IMR-90 (cell line): ENCODE measurements at regions not wholly inside any gene's neighbourhood (a gene's known extent, or its start where the extent isn't known, plus 50 kb on each side); places are given as distances from the start of the nearest gene placed in this dataset.

Experiments
- ATAC-seq: fragments of 200-7000 bp; cut with Tn5 transposase; 2 replicates; pipeline ENCODE4 v1.9.1; 2020; ENCODE audit warnings: low read depth, mild to moderate bottlenecking, moderate library complexity
- BruUV-seq: library from RNA; stranded (reverse); fragments of 400-500 nt; replicated peaks from 2 replicates; lab custom pipeline; 2021; lab: Mats Ljungman, UMichigan
- CTCF ChIA-PET: fragments of 300-600 bp; formaldehyde crosslinking; extraction: SDS; loops from one replicate; lab custom pipeline; 2021; ENCODE audit warnings: antibody characterized with exemption; lab: Yijun Ruan, JAX
- POLR2A ChIA-PET: fragments of 300-600 bp; sonication (Branson Sonifier 250); formaldehyde crosslinking; loops from one replicate; lab custom pipeline; 2022; ENCODE audit warnings: antibody characterized with exemption; ENCODE audit not compliant: unreplicated experiment; lab: Charles Lee
- DNase-seq: peaks from one replicate; pipeline ENCODE4 v3.0.0; 2013
- H2AFZ ChIP-seq: replicated peaks from 2 replicates; pipeline ENCODE3; 2013; ENCODE audit warnings: low read length, mild to moderate bottlenecking; ENCODE audit not compliant: poor library complexity
- H2AK5ac ChIP-seq: 2 replicates; pipeline ENCODE4 v1.6.1; 2013; ENCODE audit warnings: low read depth, low read length, inconsistent platforms
- H2AK9ac ChIP-seq: replicated peaks from 2 replicates; pipeline ENCODE3; 2013; ENCODE audit warnings: mild to moderate bottlenecking, low read depth, low read length, moderate library complexity; ENCODE audit not compliant: poor library complexity
- H2BK120ac ChIP-seq: 2 replicates; pipeline ENCODE4 v1.6.1; 2013; ENCODE audit warnings: low read depth, low read length, inconsistent platforms
- H2BK15ac ChIP-seq: 3 replicates; pipeline ENCODE4 v1.6.1; 2013; ENCODE audit warnings: low read depth, low read length, inconsistent platforms
- H2BK20ac ChIP-seq: 2 replicates; pipeline ENCODE4 v1.6.1; 2013; ENCODE audit warnings: low read depth, mild to moderate bottlenecking, inconsistent platforms, low read length, moderate library complexity
- H2BK5ac ChIP-seq: 2 replicates; pipeline ENCODE4 v1.6.1; 2013; ENCODE audit warnings: mild to moderate bottlenecking, low read depth, low read length, inconsistent platforms; ENCODE audit not compliant: poor library complexity, severe bottlenecking
- H3K14ac ChIP-seq: replicated peaks from 2 replicates; pipeline ENCODE4 v1.6.1; 2013; ENCODE audit warnings: low read depth, low read length, inconsistent platforms
- H3K18ac ChIP-seq: 2 replicates; pipeline ENCODE4 v1.6.1; 2013; ENCODE audit warnings: low read depth, low read length, control low read depth
- H3K23ac ChIP-seq: 2 replicates; pipeline ENCODE4 v1.6.1; 2013; ENCODE audit warnings: low read depth, low read length, inconsistent platforms
- H3K27ac ChIP-seq: 2 replicates; pipeline ENCODE4 v1.5.1; 2013; ENCODE audit warnings: mild to moderate bottlenecking, control low read depth, low read length; ENCODE audit not compliant: insufficient read depth
- H3K27me3 ChIP-seq: 2 replicates; pipeline ENCODE4 v1.6.1; 2013; ENCODE audit warnings: low read length; ENCODE audit not compliant: control insufficient read depth, insufficient read depth
- H3K36me3 ChIP-seq: 2 replicates; pipeline ENCODE4 v1.6.1; 2013; ENCODE audit warnings: low read length, mixed read lengths; ENCODE audit not compliant: control insufficient read depth, insufficient read depth
- H3K4ac ChIP-seq: 2 replicates; pipeline ENCODE4 v1.6.1; 2013; ENCODE audit warnings: low read depth, low read length, inconsistent platforms
- H3K4me1 ChIP-seq: 2 replicates; pipeline ENCODE4 v1.6.1; 2013; ENCODE audit warnings: low read length, mixed read lengths; ENCODE audit not compliant: control insufficient read depth, insufficient read depth
- H3K4me2 ChIP-seq: 2 replicates; pipeline ENCODE4 v1.6.1; 2013; ENCODE audit warnings: low read depth, mild to moderate bottlenecking, control low read depth, low read length, moderate library complexity
- H3K4me3 ChIP-seq: 2 replicates; pipeline ENCODE4 v1.5.1; 2013; ENCODE audit warnings: low read depth, mild to moderate bottlenecking, control low read depth, low read length, moderate library complexity; ENCODE audit not compliant: insufficient read depth
- H3K56ac ChIP-seq: 2 replicates; pipeline ENCODE4 v1.6.1; 2013; ENCODE audit warnings: low read length, inconsistent platforms; ENCODE audit not compliant: insufficient read depth; ENCODE audit errors: extremely low read depth
- H3K79me1 ChIP-seq, 2 experiments: 2 replicates each; pipeline ENCODE4 v1.6.1; 2013; ENCODE audit warnings: low read length in 2 of 2, inconsistent platforms in 1 of 2, low read depth in 1 of 2
- H3K9ac ChIP-seq: 2 replicates; pipeline ENCODE4 v1.6.1; 2013; ENCODE audit warnings: low read depth, low read length, control low read depth
- H3K9me1 ChIP-seq: 2 replicates; pipeline ENCODE4 v1.6.1; 2013; ENCODE audit warnings: low read length, inconsistent platforms; ENCODE audit not compliant: insufficient read depth
- H3K9me3 ChIP-seq: 2 replicates; pipeline ENCODE4 v1.6.1; 2013; ENCODE audit warnings: low read length; ENCODE audit not compliant: control insufficient read depth, insufficient read depth
- H4K20me1 ChIP-seq: 2 replicates; pipeline ENCODE4 v1.6.1; 2013; ENCODE audit warnings: low read length, inconsistent platforms; ENCODE audit not compliant: insufficient read depth
- H4K5ac ChIP-seq: 2 replicates; pipeline ENCODE4 v1.6.1; 2013; ENCODE audit warnings: mild to moderate bottlenecking, low read depth, low read length, control low read depth
- H4K8ac ChIP-seq, 2 experiments: 2 replicates each; pipeline ENCODE4 v1.6.1; 2013; ENCODE audit warnings: low read depth in 2 of 2, low read length in 2 of 2, control low read depth in 1 of 2, inconsistent platforms in 1 of 2
- H4K91ac ChIP-seq: 2 replicates; pipeline ENCODE4 v1.6.1; 2013; ENCODE audit warnings: low read depth, low read length, inconsistent platforms; ENCODE audit not compliant: insufficient read depth
- CEBPB ChIP-seq: IDR thresholded peaks from 2 replicates; pipeline ENCODE4 v1.6.1; 2012; ENCODE audit warnings: low read depth, low read length, improper control_type of control experiment
- CHD1 ChIP-seq: IDR thresholded peaks from 2 replicates; pipeline ENCODE4 v1.6.1; 2012; ENCODE audit warnings: low read depth, low read length, improper control_type of control experiment
- CTCF ChIP-seq: conservative IDR thresholded peaks from 2 replicates; pipeline ENCODE4 v1.5.1; 2012; ENCODE audit warnings: mild to moderate bottlenecking, low read depth, low read length, improper control_type of control experiment
- ELK1 ChIP-seq: fragments of 150-350 bp; IDR thresholded peaks from 2 replicates; pipeline ENCODE4 v1.6.1; 2016; ENCODE audit warnings: low read depth, mild to moderate bottlenecking, low read length, moderate library complexity, borderline replicate concordance
- FOS ChIP-seq: fragments of 150-350 bp; IDR thresholded peaks from 2 replicates; pipeline ENCODE4 v1.6.1; 2016; ENCODE audit warnings: low read depth, low read length
- MAFK ChIP-seq: IDR thresholded peaks from 2 replicates; pipeline ENCODE4 v1.6.1; 2012; ENCODE audit warnings: low read depth, low read length, improper control_type of control experiment
- MAZ ChIP-seq: IDR thresholded peaks from 2 replicates; pipeline ENCODE4 v1.6.1; 2012; ENCODE audit warnings: low read depth, mild to moderate bottlenecking, low read length, improper control_type of control experiment, moderate library complexity, borderline replicate concordance
- MXI1 ChIP-seq: IDR thresholded peaks from 2 replicates; pipeline ENCODE4 v1.6.1; 2012; ENCODE audit warnings: low read depth, mild to moderate bottlenecking, low read length, moderate library complexity, borderline replicate concordance
- NFE2L2 ChIP-seq: fragments of 150-350 bp; IDR thresholded peaks from 2 replicates; pipeline ENCODE4 v1.6.1; 2016; ENCODE audit warnings: low read depth, mild to moderate bottlenecking, low read length
- POLR2A ChIP-seq: IDR thresholded peaks from 2 replicates; pipeline ENCODE4 v1.6.1; 2012; ENCODE audit warnings: mild to moderate bottlenecking, low read depth, low read length
- RAD21 ChIP-seq: IDR thresholded peaks from 2 replicates; pipeline ENCODE4 v1.6.1; 2012; ENCODE audit warnings: low read length, improper control_type of control experiment
- RCOR1 ChIP-seq: IDR thresholded peaks from 2 replicates; pipeline ENCODE4 v1.6.1; 2012; ENCODE audit warnings: mild to moderate bottlenecking, low read length, improper control_type of control experiment; ENCODE audit not compliant: insufficient replicate concordance
- RFX5 ChIP-seq: IDR thresholded peaks from 2 replicates; pipeline ENCODE4 v1.8.0; 2012; ENCODE audit warnings: low read depth, mild to moderate bottlenecking, low read length, moderate library complexity
- SMC3 ChIP-seq: fragments of 150-350 bp; IDR thresholded peaks from 2 replicates; pipeline ENCODE4 v1.6.1; 2016; ENCODE audit warnings: low read depth, mild to moderate bottlenecking, antibody characterized with exemption, low read length, moderate library complexity
- USF2 ChIP-seq: fragments of 150-350 bp; IDR thresholded peaks from 2 replicates; pipeline ENCODE4 v1.6.1; 2017; ENCODE audit warnings: mild to moderate bottlenecking, antibody characterized with exemption, low read length, low read depth
- WGBS, 2 experiments: methylation state at CpG; one replicate each; pipeline versions ENCODE4 v1.1.5 to v1.1.7; 2013; ENCODE audit warnings: missing lambda C conversion rate in 2 of 2; ENCODE audit not compliant: insufficient read length in 1 of 2; ENCODE audit errors: extremely low coverage in 2 of 2; 5-methylcytosine and 5-hydroxymethylcytosine counted together
- dilution Hi-C: fragments of 300-500 bp; cut with HindIII; formaldehyde crosslinking; loops from one replicate; pipeline ENCODE4 v1.14.3; 2018; ENCODE audit warnings: low sequenced_read_pairs; ENCODE audit not compliant: unreplicated experiment
- in situ Hi-C: fragments of 300-500 bp; cut with MboI; formaldehyde crosslinking; loops from 3 replicates; pipeline ENCODE4 v1.14.3; 2019; ENCODE audit warnings: low sequenced_read_pairs, inconsistent platforms, mixed read lengths
- intact Hi-C: fragments of 100-400 bp; cut with micrococcal nuclease; formaldehyde crosslinking; loops from 2 replicates; pipeline ENCODE4 v1.10.0; 2022

GRCh38 chr19:27765912-27766725 lies 1446.8 kb downstream of the UQCRFS1 start:
- Histone ChIP-seq H4K5ac (no peak overlapping the region), H3K4ac (no peak overlapping the region), H3K4me3 (no peak overlapping the region), H4K8ac (no peak overlapping the region), H2AK9ac (no peak overlapping the region), H2BK15ac (no peak overlapping the region), H3K36me3 (no peaks in the 10 kb centered on the region), H2AK5ac (no peak overlapping the region), H3K27ac (no peak overlapping the region), H4K20me1 (no peaks in the 10 kb centered on the region), H3K23ac (no peak overlapping the region), H3K9me3 (peaks cover 25% of the 10 kb centered on the region), H3K4me2 (no peak overlapping the region), H3K9ac (no peak overlapping the region), H3K18ac (no peak overlapping the region), H3K56ac (no peak overlapping the region), H3K4me1 (no peaks in the 10 kb centered on the region), H2BK5ac (no peak overlapping the region), H2BK20ac (no peak overlapping the region), H3K79me1 (no peaks in the 10 kb centered on the region), H2AFZ (no peak overlapping the region), H3K27me3 (no peaks in the 10 kb centered on the region), H4K91ac (no peak overlapping the region), H3K14ac (no peak overlapping the region), H2BK120ac (no peak overlapping the region), H3K9me1 (no peaks in the 10 kb centered on the region)
- WGBS, 2 experiments: 76% methylated on average over 4 of the region's 12 CpGs; no CpG with 5 or more reads in 1 of the 2 experiments
- no peak for ATAC-seq
- no peak for DNase-seq
- TF ChIP-seq FOS (no peak), POLR2A (no peak), CTCF (no peak), RAD21 (no peak), SMC3 (no peak), USF2 (no peak), MAZ (no peak), NFE2L2 (no peak), RFX5 (no peak), RCOR1 (no peak), MXI1 (no peak), ELK1 (no peak), MAFK (no peak), CHD1 (no peak), CEBPB (no peak)
- dilution Hi-C loops (no loop called here), in situ Hi-C loops (no loop called here), intact Hi-C loops (no loop called here)
- no TSS peak for BruUV-seq
- ChIA-PET POLR2A (no interaction called here), CTCF (no interaction called here)
